Common myeloid progenitor, CD34-positive (primary cell): ENCODE measurements at regions not wholly inside any gene's neighbourhood (a gene's known extent, or its start where the extent isn't known, plus 50 kb on each side); places are given as distances from the start of the nearest gene placed in this dataset.

ENCODE experiments used
- CTCF ChIA-PET: fragments of 350-600 bp; sonication (Branson Sonifier 250); formaldehyde crosslinking; loops from one replicate; lab custom pipeline; 2021; ENCODE audit warnings: antibody characterized with exemption; lab: Charles Lee
- POLR2A ChIA-PET: fragments of 350-600 bp; sonication (Branson Sonifier 250); formaldehyde crosslinking; loops from one replicate; lab custom pipeline; 2021; ENCODE audit warnings: antibody characterized with exemption; lab: Charles Lee
- DNase-seq, 3 donors: peaks; one replicate each; pipeline versions ENCODE4 v3.0.0 to v3.0.0-alpha.2; 2013
- H3K27ac ChIP-seq, 2 experiments: 1 replicate in 1 of 2; 2 replicates in 1 of 2; pipeline ENCODE4 v1.7.0; 2013; ENCODE audit warnings: inconsistent platforms in 2 of 2, low read length in 2 of 2, mild to moderate bottlenecking in 2 of 2, low read depth in 1 of 2, moderate library complexity in 1 of 2; ENCODE audit not compliant: severe bottlenecking in 2 of 2, insufficient read depth in 1 of 2, poor library complexity in 1 of 2
- H3K27me3 ChIP-seq, 5 experiments: replicated peaks in 2 of 5; 1 replicate in 3 of 5; 2 replicates in 2 of 5; pipeline versions ENCODE4 v1.6.1 to v1.7.0; 2013; ENCODE audit warnings: low read length in 4 of 5, mild to moderate bottlenecking in 2 of 5, moderate library complexity in 2 of 5, inconsistent platforms in 1 of 5; ENCODE audit not compliant: insufficient read depth in 5 of 5, control insufficient read depth in 4 of 5
- H3K36me3 ChIP-seq, 4 experiments: 1 replicate in 2 of 4; 2 replicates in 2 of 4; pipeline versions ENCODE4 v1.6.1 to v1.7.0; 2013; ENCODE audit warnings: low read length in 3 of 4, control low read depth in 1 of 4, mild to moderate bottlenecking in 1 of 4; ENCODE audit not compliant: control insufficient read depth in 4 of 4, insufficient read depth in 4 of 4
- H3K4me1 ChIP-seq, 4 experiments: 1 replicate in 3 of 4; 2 replicates in 1 of 4; pipeline versions ENCODE4 v1.6.1 to v1.7.1; 2013; ENCODE audit warnings: low read length in 3 of 4, mild to moderate bottlenecking in 3 of 4, control low read depth in 1 of 4, inconsistent platforms in 1 of 4, moderate library complexity in 1 of 4; ENCODE audit not compliant: control insufficient read depth in 4 of 4, insufficient read depth in 4 of 4; ENCODE audit errors: control extremely low read depth in 1 of 4
- H3K4me3 ChIP-seq, 7 experiments: 1 replicate in 4 of 7; 2 replicates in 3 of 7; pipeline versions ENCODE4 v1.5.1 to v1.7.0; 2013; ENCODE audit warnings: mild to moderate bottlenecking in 7 of 7, low read length in 6 of 7, moderate library complexity in 6 of 7, inconsistent platforms in 2 of 7, low read depth in 2 of 7, control low read depth in 1 of 7; ENCODE audit not compliant: insufficient read depth in 4 of 7, control insufficient read depth in 1 of 7; ENCODE audit errors: extremely low read depth in 1 of 7
- H3K9me3 ChIP-seq, 5 experiments: 1 replicate in 4 of 5; 2 replicates in 1 of 5; pipeline versions ENCODE4 v1.6.1 to v1.7.1; 2013; ENCODE audit warnings: low read length in 4 of 5, mild to moderate bottlenecking in 2 of 5, inconsistent platforms in 1 of 5, low read depth in 1 of 5, moderate library complexity in 1 of 5; ENCODE audit not compliant: control insufficient read depth in 4 of 5, insufficient read depth in 2 of 5; ENCODE audit errors: control extremely low read depth in 1 of 5
- WGBS: methylation state at CpG from one replicate; pipeline ENCODE4 v1.1.5; 2013; ENCODE audit not compliant: insufficient coverage; 5-methylcytosine and 5-hydroxymethylcytosine counted together

DNA sequence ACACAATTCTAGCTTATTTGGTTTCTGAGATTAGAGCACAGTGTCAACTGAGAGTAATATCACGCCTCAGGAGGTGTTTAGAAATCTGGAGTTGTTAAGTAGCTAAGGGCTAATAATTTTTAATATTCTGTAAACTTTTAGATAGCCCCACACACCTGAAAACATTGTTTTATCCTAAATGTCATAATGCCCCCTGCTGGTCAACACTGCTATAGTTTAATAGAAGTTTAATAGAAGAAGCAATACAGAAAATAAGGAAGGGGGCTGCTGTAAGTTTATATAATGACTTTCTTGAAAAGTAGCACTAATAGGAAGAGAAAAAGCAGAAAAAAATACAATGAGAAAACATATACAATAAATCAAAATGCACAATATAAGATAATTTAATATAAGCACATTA is 516.4 kb upstream of the PCDH11Y start:
- peak in 1 of 3 donors; percentile 32 for DNase-seq
- POLR2A ChIA-PET: no interaction called here
- CTCF ChIA-PET: no interaction called here
- Histone ChIP-seq H3K36me3 (no peaks in the 10 kb centered on the region), H3K27me3 (no peaks in the 10 kb centered on the region), H3K27ac (no peak overlapping the region), H3K4me3 (no peak overlapping the region), H3K9me3 (no peaks in the 10 kb centered on the region), H3K4me1 (peaks cover 0 to 2% (median 0%) of the 10 kb centered on the region in 4 experiments)
- no CpG with 5 or more reads among the region's 1 CpG for WGBS
